HG03460 (cell line): ENCODE measurements at regions not wholly inside any gene's neighbourhood (a gene's known extent, or its start where the extent isn't known, plus 50 kb on each side); places are given as distances from the start of the nearest gene placed in this dataset.
"Not testable (repeated sequence)": the region's sequence is repeated elsewhere in the genome, so short reads cannot be mapped to it uniquely, and the experiment has no call there.

ENCODE experiments used
- ATAC-seq: cut with Tn5 transposase; IDR thresholded peaks from one replicate; pipeline ENCODE4 v1.9.1; 2021; ENCODE audit not compliant: unreplicated experiment

- no peak for ATAC-seq
Measured at GRCh38 chr6:19705606-19706005, 131.6 kb upstream of the ID4 start.

GRCh38 chr6:19712012-19712688, 125.0 kb upstream of the ID4 start:
- ATAC-seq, result no peak

GRCh38 chr6:19712998-19713397, 124.2 kb upstream of the ID4 start:
- no peak for ATAC-seq

- no peak for ATAC-seq
Measured at GRCh38 chr6:19713411-19713810, 123.8 kb upstream of the ID4 start.

- no peak for ATAC-seq
Measured at GRCh38 chr6:19713984-19714383, 123.2 kb upstream of the ID4 start.

- ATAC-seq, result no peak
Measured at GRCh38 chr6:19714434-19715166, 122.6 kb upstream of the ID4 start.

- ATAC-seq, result no peak
Measured at GRCh38 chr6:19715167-19715551, 122.0 kb upstream of the ID4 start.

- ATAC-seq, result no peak
Measured at GRCh38 chr6:19719691-19720128, 117.5 kb upstream of the ID4 start.

- ATAC-seq, result no peak
Measured at GRCh38 chr6:19721766-19722377, 115.3 kb upstream of the ID4 start.

GRCh38 chr6:19722999-19723398, 114.2 kb upstream of the ID4 start:
- no peak for ATAC-seq

- no peak for ATAC-seq
Measured at GRCh38 chr6:19723545-19723944, 113.6 kb upstream of the ID4 start.

GRCh38 chr6:19725436-19725835, 111.7 kb upstream of the ID4 start:
- ATAC-seq, result not testable (repeated sequence)

- no peak for ATAC-seq
Measured at GRCh38 chr6:19731282-19731681, 105.9 kb upstream of the ID4 start.

GRCh38 chr6:19734061-19734460, 103.1 kb upstream of the ID4 start:
- ATAC-seq, result no peak

- no peak for ATAC-seq
Measured at GRCh38 chr6:19734519-19734918, 102.7 kb upstream of the ID4 start.

GRCh38 chr6:19736066-19736465, 101.1 kb upstream of the ID4 start:
- no peak for ATAC-seq

- no peak for ATAC-seq
Measured at GRCh38 chr6:19738010-19738409, 99.2 kb upstream of the ID4 start.

GRCh38 chr6:19749722-19750121, 87.4 kb upstream of the ID4 start:
- ATAC-seq, result no peak

GRCh38 chr6:19752746-19753145, 84.4 kb upstream of the ID4 start:
- ATAC-seq, result no peak

- no peak for ATAC-seq
Measured at GRCh38 chr6:19753826-19754225, 83.3 kb upstream of the ID4 start.

- ATAC-seq, result no peak
Measured at GRCh38 chr6:19754686-19755085, 82.5 kb upstream of the ID4 start.

- no peak for ATAC-seq
Measured at GRCh38 chr6:19755181-19755580, 82.0 kb upstream of the ID4 start.
